SK-N-SH treated with all-trans-retinoic acid at 6 μM for 48 hours (cell line): ENCODE measurements at regions not wholly inside any gene's neighbourhood (a gene's known extent, or its start where the extent isn't known, plus 50 kb on each side); places are given as distances from the start of the nearest gene placed in this dataset.

Experiments used
- ATAC-seq: fragments of 200-7000 bp; cut with Tn5 transposase; 3 replicates; pipeline ENCODE4 v1.9.1; 2020; ENCODE audit warnings: mild to moderate bottlenecking, moderate library complexity
- BACH2 ChIP-seq: fragments of 250-450 bp; sonication (Bioruptor Pico); IDR thresholded peaks from 2 replicates; pipeline ENCODE4 v1.9.0; 2021; ENCODE audit warnings: mild to moderate bottlenecking, borderline replicate concordance
- CSDC2 ChIP-seq: fragments of 250-450 bp; sonication (Bioruptor Pico); IDR thresholded peaks from 2 replicates; pipeline ENCODE4 v1.5.0; 2020; ENCODE audit warnings: mild to moderate bottlenecking, moderate library complexity
- ESRRG ChIP-seq: fragments of 250-450 bp; sonication (Bioruptor Pico); IDR thresholded peaks from 2 replicates; pipeline ENCODE4 v1.6.1; 2021; ENCODE audit warnings: mild to moderate bottlenecking
- GLIS3 ChIP-seq: fragments of 250-450 bp; sonication (Bioruptor Pico); IDR thresholded peaks from 2 replicates; pipeline ENCODE4 v1.5.0; 2020; ENCODE audit warnings: mild to moderate bottlenecking, moderate library complexity
- ISL1 ChIP-seq: fragments of 250-450 bp; sonication (Bioruptor Pico); IDR thresholded peaks from 2 replicates; pipeline ENCODE4 v2.1.2; 2022; ENCODE audit warnings: mild to moderate bottlenecking, moderate library complexity
- PPARA ChIP-seq: fragments of 250-450 bp; sonication (Bioruptor Pico); IDR thresholded peaks from 2 replicates; pipeline ENCODE4 v1.5.0; 2020; ENCODE audit warnings: mild to moderate bottlenecking, borderline replicate concordance
- RARB ChIP-seq: fragments of 250-450 bp; sonication (Bioruptor Pico); IDR thresholded peaks from 2 replicates; pipeline ENCODE4 v1.8.0; 2021; ENCODE audit warnings: mild to moderate bottlenecking, moderate library complexity
- SNAI2 ChIP-seq: fragments of 250-450 bp; sonication (Bioruptor Pico); IDR thresholded peaks from 2 replicates; pipeline ENCODE4 v1.5.0; 2020; ENCODE audit warnings: mild to moderate bottlenecking, moderate library complexity
- TCF4 ChIP-seq: fragments of 250-450 bp; sonication (Bioruptor Pico); IDR thresholded peaks from 2 replicates; pipeline ENCODE4 v1.8.0; 2021; ENCODE audit warnings: mild to moderate bottlenecking, moderate library complexity, borderline replicate concordance
- TOX ChIP-seq: fragments of 250-450 bp; sonication (Bioruptor Pico); IDR thresholded peaks from 2 replicates; pipeline ENCODE4 v1.8.0; 2021; ENCODE audit warnings: mild to moderate bottlenecking, moderate library complexity, borderline replicate concordance
- ZC3H10 ChIP-seq: fragments of 250-450 bp; sonication (Bioruptor Pico); IDR thresholded peaks from 2 replicates; pipeline ENCODE4 v1.5.1; 2021; ENCODE audit warnings: mild to moderate bottlenecking, moderate library complexity
- ZFP3 ChIP-seq: fragments of 250-450 bp; sonication (Bioruptor Pico); IDR thresholded peaks from 2 replicates; pipeline ENCODE4 v1.5.0; 2020; ENCODE audit warnings: mild to moderate bottlenecking, moderate library complexity
- ZNF70 ChIP-seq: fragments of 450-650 bp; formaldehyde crosslinking; IDR thresholded peaks from 2 replicates; pipeline ENCODE4 v1.5.0; 2020; ENCODE audit warnings: mild to moderate bottlenecking, moderate library complexity
- ZNF8 ChIP-seq: fragments of 450-650 bp; formaldehyde crosslinking; IDR thresholded peaks from 2 replicates; pipeline ENCODE4 v1.5.0; 2020; ENCODE audit warnings: mild to moderate bottlenecking, moderate library complexity
- TF ChIP-seq, protein P1 (sequence below): fragments of 250-450 bp; sonication (Bioruptor Pico); IDR thresholded peaks from 2 replicates; pipeline ENCODE4 v1.5.1; 2020; ENCODE audit warnings: low read depth, mild to moderate bottlenecking, moderate library complexity
- TF ChIP-seq, protein P2 (sequence below): fragments of 250-450 bp; sonication (Bioruptor Pico); IDR thresholded peaks from 2 replicates; pipeline ENCODE4 v1.5.1; 2021; ENCODE audit warnings: mild to moderate bottlenecking, moderate library complexity
- TF ChIP-seq, protein P3 (sequence below): fragments of 250-450 bp; sonication (Bioruptor Pico); IDR thresholded peaks from 2 replicates; pipeline ENCODE4 v1.8.0; 2020; ENCODE audit warnings: mild to moderate bottlenecking, moderate library complexity, borderline replicate concordance
- TF ChIP-seq, protein P4 (sequence below): fragments of 250-450 bp; sonication (Bioruptor Pico); IDR thresholded peaks from 2 replicates; pipeline ENCODE4 v1.5.0; 2020; ENCODE audit warnings: mild to moderate bottlenecking, moderate library complexity
- TF ChIP-seq, protein P5 (sequence below): fragments of 250-450 bp; sonication (Bioruptor Pico); IDR thresholded peaks from 2 replicates; pipeline ENCODE4 v1.8.0; 2021; ENCODE audit warnings: low read depth, mild to moderate bottlenecking, moderate library complexity, borderline replicate concordance

DNA sequence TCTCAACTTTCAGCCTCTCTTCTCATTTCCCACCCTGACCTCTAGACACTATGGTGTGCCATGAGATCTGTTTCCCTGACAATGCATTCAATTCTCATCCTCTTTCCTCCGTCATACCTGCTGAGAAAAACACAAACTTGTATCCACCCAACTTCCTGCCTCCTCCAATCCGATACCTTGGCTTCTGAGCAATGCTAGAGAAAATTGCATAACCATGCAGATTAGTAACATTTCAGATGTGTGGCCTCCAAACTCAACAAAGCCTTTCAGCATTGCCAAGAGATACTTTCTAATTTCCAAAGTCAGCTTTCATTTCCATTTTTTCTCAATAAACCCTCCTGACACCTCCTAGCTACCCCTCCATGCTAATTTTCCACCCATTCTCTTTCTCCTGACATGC, 88.5 kb downstream of the MINAR1 start:
- no peak for ATAC-seq
- no peak for TF ChIP-seq TOX (CRISPR knock-in tag)
- TF ChIP-seq PPARA (CRISPR knock-in tag) = no peak
- TF ChIP-seq ISL1 (CRISPR knock-in tag) = no peak
- no peak for TF ChIP-seq GLIS3 (CRISPR knock-in tag)
- no peak for TF ChIP-seq ZNF70
- TF ChIP-seq ZFP3 = no peak
- TF ChIP-seq, all 23 proteins: peak for 0

DNA sequence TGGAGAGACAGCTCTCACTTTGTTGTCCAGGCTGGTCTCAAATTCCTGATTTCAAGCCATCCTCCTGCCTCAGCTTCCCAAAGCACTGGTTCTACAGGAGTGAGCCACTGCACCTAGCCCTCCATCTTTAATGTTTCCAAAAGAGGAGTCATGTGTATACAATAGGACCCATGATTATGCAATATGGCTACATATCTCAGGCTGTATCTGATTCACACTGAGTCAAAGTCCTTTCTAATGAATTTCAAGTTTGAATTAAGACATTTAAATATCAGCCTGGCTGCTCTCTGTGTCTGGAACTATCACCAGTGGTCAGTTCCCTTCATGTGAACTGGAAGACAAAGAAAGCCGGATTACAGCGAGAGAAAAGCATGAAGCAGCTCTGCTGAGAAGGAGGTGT, 90.5 kb downstream of the MINAR1 start:
- no peak for ATAC-seq

DNA sequence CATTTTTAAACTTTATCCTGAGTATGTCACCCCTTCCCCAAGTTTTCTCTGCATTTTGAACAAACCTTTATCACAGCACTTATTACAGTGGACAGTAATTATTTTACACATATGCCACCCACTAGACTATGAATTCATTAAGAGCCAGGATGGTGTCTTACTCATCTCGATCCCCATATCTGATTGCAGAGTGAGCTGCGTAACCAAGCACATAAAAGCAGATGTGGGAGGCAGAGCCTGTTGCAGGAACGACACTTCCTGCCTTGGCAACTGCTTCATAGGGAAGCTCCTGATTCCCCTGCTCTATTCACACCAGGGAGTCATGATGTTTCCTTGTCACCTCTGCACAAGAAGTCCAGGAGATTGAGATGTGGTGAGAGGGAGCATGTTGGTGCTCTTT, 91.1 kb downstream of the MINAR1 start:
- no peak for ATAC-seq
- TF ChIP-seq ISL1 (CRISPR knock-in tag) (no peak), TOX (CRISPR knock-in tag) (no peak), SNAI2 (CRISPR knock-in tag) (no peak), RARB (CRISPR knock-in tag) (no peak)
- TF ChIP-seq, all 23 proteins: peak for 0

More for the DNA sequence above, 90.5 kb downstream of the MINAR1 start:
- no peak for TF ChIP-seq ZFP3
- no peak for TF ChIP-seq ZC3H10 (CRISPR knock-in tag)
- TF ChIP-seq, protein P1, sequence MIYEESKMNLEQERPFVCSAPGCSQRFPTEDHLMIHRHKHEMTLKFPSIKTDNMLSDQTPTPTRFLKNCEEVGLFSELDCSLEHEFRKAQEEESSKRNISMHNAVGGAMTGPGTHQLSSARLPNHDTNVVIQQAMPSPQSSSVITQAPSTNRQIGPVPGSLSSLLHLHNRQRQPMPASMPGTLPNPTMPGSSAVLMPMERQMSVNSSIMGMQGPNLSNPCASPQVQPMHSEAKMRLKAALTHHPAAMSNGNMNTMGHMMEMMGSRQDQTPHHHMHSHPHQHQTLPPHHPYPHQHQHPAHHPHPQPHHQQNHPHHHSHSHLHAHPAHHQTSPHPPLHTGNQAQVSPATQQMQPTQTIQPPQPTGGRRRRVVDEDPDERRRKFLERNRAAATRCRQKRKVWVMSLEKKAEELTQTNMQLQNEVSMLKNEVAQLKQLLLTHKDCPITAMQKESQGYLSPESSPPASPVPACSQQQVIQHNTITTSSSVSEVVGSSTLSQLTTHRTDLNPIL (CRISPR knock-in tag) = no peak
- no peak for TF ChIP-seq BACH2 (CRISPR knock-in tag)
- TF ChIP-seq ISL1 (CRISPR knock-in tag) = no peak
- TF ChIP-seq, protein P2, sequence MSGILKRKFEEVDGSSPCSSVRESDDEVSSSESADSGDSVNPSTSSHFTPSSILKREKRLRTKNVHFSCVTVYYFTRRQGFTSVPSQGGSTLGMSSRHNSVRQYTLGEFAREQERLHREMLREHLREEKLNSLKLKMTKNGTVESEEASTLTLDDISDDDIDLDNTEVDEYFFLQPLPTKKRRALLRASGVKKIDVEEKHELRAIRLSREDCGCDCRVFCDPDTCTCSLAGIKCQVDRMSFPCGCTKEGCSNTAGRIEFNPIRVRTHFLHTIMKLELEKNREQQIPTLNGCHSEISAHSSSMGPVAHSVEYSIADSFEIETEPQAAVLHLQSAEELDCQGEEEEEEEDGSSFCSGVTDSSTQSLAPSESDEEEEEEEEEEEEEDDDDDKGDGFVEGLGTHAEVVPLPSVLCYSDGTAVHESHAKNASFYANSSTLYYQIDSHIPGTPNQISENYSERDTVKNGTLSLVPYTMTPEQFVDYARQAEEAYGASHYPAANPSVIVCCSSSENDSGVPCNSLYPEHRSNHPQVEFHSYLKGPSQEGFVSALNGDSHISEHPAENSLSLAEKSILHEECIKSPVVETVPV (CRISPR knock-in tag) = no peak
- TF ChIP-seq, protein P3, sequence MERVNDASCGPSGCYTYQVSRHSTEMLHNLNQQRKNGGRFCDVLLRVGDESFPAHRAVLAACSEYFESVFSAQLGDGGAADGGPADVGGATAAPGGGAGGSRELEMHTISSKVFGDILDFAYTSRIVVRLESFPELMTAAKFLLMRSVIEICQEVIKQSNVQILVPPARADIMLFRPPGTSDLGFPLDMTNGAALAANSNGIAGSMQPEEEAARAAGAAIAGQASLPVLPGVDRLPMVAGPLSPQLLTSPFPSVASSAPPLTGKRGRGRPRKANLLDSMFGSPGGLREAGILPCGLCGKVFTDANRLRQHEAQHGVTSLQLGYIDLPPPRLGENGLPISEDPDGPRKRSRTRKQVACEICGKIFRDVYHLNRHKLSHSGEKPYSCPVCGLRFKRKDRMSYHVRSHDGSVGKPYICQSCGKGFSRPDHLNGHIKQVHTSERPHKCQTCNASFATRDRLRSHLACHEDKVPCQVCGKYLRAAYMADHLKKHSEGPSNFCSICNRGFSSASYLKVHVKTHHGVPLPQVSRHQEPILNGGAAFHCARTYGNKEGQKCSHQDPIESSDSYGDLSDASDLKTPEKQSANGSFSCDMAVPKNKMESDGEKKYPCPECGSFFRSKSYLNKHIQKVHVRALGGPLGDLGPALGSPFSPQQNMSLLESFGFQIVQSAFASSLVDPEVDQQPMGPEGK (CRISPR knock-in tag) = no peak
- TF ChIP-seq, protein P4, sequence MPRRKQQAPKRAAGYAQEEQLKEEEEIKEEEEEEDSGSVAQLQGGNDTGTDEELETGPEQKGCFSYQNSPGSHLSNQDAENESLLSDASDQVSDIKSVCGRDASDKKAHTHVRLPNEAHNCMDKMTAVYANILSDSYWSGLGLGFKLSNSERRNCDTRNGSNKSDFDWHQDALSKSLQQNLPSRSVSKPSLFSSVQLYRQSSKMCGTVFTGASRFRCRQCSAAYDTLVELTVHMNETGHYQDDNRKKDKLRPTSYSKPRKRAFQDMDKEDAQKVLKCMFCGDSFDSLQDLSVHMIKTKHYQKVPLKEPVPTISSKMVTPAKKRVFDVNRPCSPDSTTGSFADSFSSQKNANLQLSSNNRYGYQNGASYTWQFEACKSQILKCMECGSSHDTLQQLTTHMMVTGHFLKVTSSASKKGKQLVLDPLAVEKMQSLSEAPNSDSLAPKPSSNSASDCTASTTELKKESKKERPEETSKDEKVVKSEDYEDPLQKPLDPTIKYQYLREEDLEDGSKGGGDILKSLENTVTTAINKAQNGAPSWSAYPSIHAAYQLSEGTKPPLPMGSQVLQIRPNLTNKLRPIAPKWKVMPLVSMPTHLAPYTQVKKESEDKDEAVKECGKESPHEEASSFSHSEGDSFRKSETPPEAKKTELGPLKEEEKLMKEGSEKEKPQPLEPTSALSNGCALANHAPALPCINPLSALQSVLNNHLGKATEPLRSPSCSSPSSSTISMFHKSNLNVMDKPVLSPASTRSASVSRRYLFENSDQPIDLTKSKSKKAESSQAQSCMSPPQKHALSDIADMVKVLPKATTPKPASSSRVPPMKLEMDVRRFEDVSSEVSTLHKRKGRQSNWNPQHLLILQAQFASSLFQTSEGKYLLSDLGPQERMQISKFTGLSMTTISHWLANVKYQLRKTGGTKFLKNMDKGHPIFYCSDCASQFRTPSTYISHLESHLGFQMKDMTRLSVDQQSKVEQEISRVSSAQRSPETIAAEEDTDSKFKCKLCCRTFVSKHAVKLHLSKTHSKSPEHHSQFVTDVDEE = no peak
- TF ChIP-seq TOX (CRISPR knock-in tag) = no peak
- no peak for TF ChIP-seq TCF4
- TF ChIP-seq, protein P5, sequence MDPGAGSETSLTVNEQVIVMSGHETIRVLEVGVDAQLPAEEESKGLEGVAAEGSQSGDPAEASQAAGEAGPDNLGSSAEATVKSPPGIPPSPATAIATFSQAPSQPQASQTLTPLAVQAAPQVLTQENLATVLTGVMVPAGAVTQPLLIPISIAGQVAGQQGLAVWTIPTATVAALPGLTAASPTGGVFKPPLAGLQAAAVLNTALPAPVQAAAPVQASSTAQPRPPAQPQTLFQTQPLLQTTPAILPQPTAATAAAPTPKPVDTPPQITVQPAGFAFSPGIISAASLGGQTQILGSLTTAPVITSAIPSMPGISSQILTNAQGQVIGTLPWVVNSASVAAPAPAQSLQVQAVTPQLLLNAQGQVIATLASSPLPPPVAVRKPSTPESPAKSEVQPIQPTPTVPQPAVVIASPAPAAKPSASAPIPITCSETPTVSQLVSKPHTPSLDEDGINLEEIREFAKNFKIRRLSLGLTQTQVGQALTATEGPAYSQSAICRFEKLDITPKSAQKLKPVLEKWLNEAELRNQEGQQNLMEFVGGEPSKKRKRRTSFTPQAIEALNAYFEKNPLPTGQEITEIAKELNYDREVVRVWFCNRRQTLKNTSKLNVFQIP (CRISPR knock-in tag) = no peak
- TF ChIP-seq ESRRG (CRISPR knock-in tag) = no peak

DNA sequence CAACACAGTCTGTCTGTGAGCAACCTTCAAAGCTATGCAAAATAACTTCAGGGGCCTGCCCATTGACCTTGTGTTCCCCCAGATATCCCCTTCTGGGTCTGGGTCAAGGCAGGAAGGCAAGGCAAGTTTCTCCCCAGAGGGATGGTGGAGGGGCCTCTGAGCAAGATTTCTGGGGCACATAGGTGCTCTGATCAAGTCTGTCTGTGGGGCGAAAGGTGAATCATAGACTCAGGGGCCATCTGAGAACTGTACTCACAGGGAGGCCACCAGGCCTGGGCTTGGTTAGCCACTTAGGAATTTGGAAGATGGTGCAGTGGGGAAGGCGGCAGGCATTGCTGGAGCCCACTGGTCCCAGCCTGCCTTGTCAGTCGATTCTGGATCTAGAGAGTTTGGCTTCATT, 92.4 kb downstream of the MINAR1 start:
- TF ChIP-seq ZC3H10 (CRISPR knock-in tag) = no peak
- no peak for TF ChIP-seq ZNF70
- TF ChIP-seq, protein P5 (CRISPR knock-in tag) = no peak
- TF ChIP-seq, protein P4 = no peak
- TF ChIP-seq ZNF8 = no peak
- TF ChIP-seq, protein P2 (CRISPR knock-in tag) = no peak
- TF ChIP-seq ISL1 (CRISPR knock-in tag) = no peak
- TF ChIP-seq CSDC2 (CRISPR knock-in tag) = no peak
- no peak for ATAC-seq
